HEK293 (cell line): ENCODE measurements at regions not wholly inside any gene's neighbourhood (a gene's known extent, or its start where the extent isn't known, plus 50 kb on each side); places are given as distances from the start of the nearest gene placed in this dataset.
A peak's percentile ranks its signal among the peaks of the same experiment; 100 is the strongest.

Experiments
- CTCF ChIP-seq: fragments of 450-650 bp; formaldehyde crosslinking; IDR thresholded peaks from 2 replicates; pipeline ENCODE4 v1.5.1; 2016; ENCODE audit warnings: missing biosample characterization, missing genetic modification characterization
- HOXA7 ChIP-seq: sonication (generic); formaldehyde crosslinking; IDR thresholded peaks from 2 replicates; pipeline ENCODE4 v1.8.1; 2022; ENCODE audit warnings: missing genetic modification reagents, borderline replicate concordance
- OVOL3 ChIP-seq: fragments of 450-650 bp; formaldehyde crosslinking; IDR thresholded peaks from 2 replicates; pipeline ENCODE4 v1.5.1; 2016; ENCODE audit warnings: missing biosample characterization, missing genetic modification characterization
- REPIN1 ChIP-seq: fragments of 450-650 bp; formaldehyde crosslinking; IDR thresholded peaks from 2 replicates; pipeline ENCODE4 v1.5.1; 2017; ENCODE audit warnings: missing biosample characterization, missing genetic modification characterization, low read depth
- REST ChIP-seq: fragments of 450-650 bp; formaldehyde crosslinking; IDR thresholded peaks from 2 replicates; pipeline ENCODE4 v1.5.1; 2016; ENCODE audit warnings: missing biosample characterization, missing genetic modification characterization
- SP7 ChIP-seq: fragments of 450-650 bp; formaldehyde crosslinking; IDR thresholded peaks from 2 replicates; pipeline ENCODE4 v1.5.1; 2016; ENCODE audit warnings: missing biosample characterization, missing genetic modification characterization
- YY1 ChIP-seq: fragments of 450-650 bp; formaldehyde crosslinking; IDR thresholded peaks from 2 replicates; pipeline ENCODE4 v1.5.1; 2018; ENCODE audit warnings: missing biosample characterization, missing genetic modification characterization
- ZBTB44 ChIP-seq: fragments of 450-650 bp; IDR thresholded peaks from 2 replicates; pipeline ENCODE4 v1.5.1; 2018; ENCODE audit warnings: missing biosample characterization, mild to moderate bottlenecking, missing genetic modification characterization
- ZNF184 ChIP-seq: fragments of 450-650 bp; IDR thresholded peaks from 2 replicates; pipeline ENCODE4 v1.5.1; 2018; ENCODE audit warnings: missing biosample characterization, mild to moderate bottlenecking, missing genetic modification characterization
- ZNF830 ChIP-seq: fragments of 450-650 bp; IDR thresholded peaks from 2 replicates; pipeline ENCODE4 v1.5.0; 2018; ENCODE audit warnings: missing biosample characterization, missing genetic modification characterization, low read depth, mild to moderate bottlenecking, moderate library complexity

GRCh38 chr20:56925082-56925830, 296.1 kb downstream of the TFAP2C start:
- no peak; the same call in 1 of the 2 replicates for TF ChIP-seq CTCF
- no peak for TF ChIP-seq ZNF184 (tag by site-specific recombination)
- 0 out of 2 replicates have a peak, but pooled peaks have one; percentile 13 for TF ChIP-seq ZBTB44 (tag by site-specific recombination)
- no peak for TF ChIP-seq OVOL3 (tag by site-specific recombination)
- TF ChIP-seq YY1 (tag by site-specific recombination) = 0 out of 2 replicates have a peak, but pooled peaks have one; percentile 43
- no peak for TF ChIP-seq ZNF830 (tag by site-specific recombination)
- TF ChIP-seq SP7 (tag by site-specific recombination) = peak; percentile 92
- no peak for TF ChIP-seq HOXA7
- no peak for TF ChIP-seq REST (tag by site-specific recombination)
- TF ChIP-seq REPIN1 (tag by site-specific recombination) = no peak
